NCI-H82 (cell line): ENCODE measurements at regions not wholly inside any gene's neighbourhood (a gene's known extent, or its start where the extent isn't known, plus 50 kb on each side); places are given as distances from the start of the nearest gene placed in this dataset.
"Not testable (repeated sequence)": the region's sequence is repeated elsewhere in the genome, so short reads cannot be mapped to it uniquely, and the experiment has no call there.

Source experiments
- DNase-seq: peaks from one replicate; lab custom pipeline; 2025; lab: John Stamatoyannopoulos, UW

DNA sequence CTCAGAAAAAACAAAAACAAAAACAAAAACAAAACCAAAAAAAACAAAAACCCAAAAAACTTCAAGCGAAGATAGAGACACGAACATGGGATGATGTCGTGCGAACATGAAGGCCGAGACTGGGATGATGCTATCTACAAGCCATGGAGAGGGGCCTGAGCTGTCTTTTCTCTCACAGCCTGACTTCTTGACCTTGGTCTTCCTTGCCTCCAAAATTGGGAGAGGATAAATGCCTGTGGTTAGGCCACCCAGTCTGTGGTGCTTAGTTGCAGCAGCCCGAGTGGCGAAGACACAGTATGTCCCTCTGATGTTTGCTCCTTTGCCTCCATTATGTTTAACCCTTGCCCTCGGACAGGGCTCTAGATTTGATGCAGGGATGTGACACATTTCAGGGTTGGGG lies 130.4 kb upstream of the BASP1 start:
- no peak for DNase-seq

DNA sequence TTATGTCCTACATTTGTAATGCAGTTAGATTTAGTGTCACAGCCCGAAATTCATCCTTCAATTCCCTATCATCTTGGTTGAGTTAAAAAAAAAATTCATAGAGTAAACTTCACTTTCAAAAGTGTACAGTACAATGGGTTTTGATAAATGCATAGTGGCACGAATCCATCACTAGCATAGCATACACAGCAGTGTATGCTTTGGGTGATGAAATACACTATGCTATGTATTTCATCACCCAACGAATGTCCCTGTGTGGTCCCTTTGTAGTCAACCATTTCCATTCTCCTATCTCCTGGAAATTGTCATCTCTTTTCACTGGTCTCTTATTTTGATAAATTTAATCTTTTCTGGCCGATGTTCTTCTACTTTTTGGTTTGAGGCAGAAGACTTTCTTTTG lies 129.4 kb upstream of the BASP1 start:
- DNase-seq = no peak

DNA sequence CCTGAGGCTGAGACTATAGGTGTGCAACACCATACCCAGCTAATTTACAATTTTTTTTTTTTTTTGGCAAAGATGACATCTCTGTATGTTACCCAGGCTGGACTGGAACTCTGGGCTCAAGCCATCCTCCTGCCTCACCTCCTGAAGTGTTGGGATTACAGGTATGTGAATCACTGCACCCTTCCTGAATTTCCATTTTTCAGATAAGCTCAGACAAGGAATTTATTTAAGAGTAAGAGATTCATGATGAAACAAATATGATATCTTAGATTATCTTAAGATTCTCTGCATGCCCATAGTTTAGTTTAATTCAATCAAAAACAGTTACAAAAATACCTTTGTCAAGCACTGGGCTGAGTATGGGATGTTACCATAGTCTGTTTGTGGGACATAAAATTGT lies 128.4 kb upstream of the BASP1 start:
- DNase-seq = no peak

DNA sequence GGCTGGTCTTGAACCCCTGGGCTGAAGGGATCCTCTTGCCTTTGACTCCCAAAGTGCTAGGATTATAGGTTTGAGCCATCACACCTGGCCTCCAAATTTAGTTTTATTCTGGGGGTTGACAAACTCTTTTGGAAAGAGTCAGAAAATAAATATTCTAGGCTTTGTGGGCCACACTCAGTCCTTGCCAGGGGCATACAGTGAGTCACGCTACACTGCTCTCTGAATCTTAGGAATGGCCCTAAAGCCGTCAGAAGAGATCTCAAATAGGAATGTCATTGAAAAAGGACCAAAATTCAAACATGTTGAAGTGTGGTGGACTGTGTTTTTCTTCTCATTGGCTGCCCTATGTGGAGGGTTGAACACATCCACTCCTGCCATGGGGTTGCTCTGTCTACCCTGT lies 127.7 kb upstream of the BASP1 start:
- no peak for DNase-seq

DNA sequence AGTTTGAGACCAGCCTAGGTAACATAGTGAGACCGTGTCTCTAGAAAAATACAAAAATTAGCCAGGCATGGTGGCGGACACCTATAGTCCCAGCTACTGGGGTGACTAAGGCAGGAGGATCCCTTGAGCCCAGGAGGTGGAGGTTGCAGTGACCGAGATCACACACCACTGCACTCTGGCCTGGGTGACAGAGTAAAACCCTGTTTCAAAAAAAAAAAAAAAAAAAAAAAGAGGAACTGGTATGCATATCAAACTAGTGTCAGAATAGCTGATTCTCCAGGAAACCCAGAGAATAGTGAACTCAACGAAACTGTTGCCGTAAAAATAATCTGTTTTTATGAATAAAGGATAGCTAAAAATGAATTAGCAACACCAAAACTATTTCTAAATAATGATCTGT lies 126.6 kb upstream of the BASP1 start:
- DNase-seq = no peak

DNA sequence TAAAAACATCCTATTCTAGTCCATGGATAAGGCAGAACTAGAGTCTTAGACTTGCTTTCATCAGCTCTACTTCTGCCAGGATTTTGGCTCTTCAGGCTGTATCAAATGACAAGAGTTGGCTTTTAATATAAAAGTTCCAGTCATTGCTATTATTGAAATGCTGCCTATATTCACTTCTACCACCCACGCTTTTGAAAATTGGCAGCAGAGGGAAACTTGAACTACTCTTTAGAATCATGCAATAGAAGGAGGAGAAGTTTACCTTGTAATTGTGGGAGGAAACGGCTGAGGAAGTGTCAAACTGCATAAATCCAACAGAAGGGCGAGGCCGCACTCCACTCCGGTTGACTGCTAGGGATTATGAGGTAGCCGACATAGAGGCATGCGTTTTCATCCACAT lies 122.6 kb upstream of the BASP1 start:
- DNase-seq = no peak

DNA sequence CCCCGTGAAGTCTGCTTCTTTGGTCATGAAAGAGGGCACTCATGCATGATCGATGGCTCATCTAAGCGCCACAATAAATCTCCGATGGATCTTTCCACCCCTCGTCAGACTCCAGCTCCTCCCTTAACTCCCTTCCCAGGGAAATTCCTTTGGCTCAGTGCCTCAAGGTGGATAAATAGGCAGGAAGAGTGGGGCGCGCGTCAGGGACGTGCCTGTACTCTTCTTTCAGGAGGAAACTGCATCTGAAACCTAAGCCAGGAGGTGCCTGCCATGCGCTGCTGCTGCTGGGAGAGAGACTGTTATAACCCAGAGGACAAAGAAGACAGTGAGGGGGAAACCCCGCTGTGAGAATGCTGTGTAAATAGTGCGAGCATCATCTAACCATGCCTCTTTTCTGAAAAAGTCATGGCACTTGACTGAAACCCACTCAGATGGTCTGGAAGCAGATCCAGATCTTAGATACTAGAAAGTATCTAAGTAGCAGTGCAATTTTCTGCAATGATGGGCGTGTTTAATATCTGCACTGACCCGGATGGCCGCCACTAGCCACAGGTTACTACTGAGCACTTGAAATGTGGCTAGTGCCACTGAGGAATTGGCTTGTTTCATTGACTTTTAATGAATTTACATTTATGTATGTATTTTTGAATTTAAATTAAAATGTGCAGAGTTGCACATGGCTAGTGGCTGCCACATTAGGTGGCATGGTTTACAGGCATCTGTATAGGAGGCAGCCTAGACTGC lies 120.3 kb upstream of the BASP1 start:
- DNase-seq = no peak

DNA sequence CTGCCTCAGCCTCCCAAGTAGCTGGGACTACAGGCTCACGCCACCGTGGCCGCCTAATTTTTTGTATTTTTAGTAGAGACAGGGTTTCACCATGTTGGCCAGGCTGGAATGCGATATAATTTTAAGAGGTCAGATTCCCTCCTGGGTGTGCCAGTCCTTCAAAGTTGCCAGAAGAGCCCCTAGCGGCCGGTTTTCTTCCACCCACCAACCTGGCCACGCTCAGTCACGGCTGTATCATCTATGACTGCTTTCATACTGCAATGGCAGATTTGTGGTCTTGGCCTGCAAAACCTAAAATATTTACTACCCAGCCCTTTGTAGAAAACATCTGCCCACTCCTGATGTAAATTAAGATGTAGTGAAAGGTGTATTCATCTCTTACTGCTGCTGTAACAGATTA lies 117.5 kb upstream of the BASP1 start:
- DNase-seq = no peak

DNA sequence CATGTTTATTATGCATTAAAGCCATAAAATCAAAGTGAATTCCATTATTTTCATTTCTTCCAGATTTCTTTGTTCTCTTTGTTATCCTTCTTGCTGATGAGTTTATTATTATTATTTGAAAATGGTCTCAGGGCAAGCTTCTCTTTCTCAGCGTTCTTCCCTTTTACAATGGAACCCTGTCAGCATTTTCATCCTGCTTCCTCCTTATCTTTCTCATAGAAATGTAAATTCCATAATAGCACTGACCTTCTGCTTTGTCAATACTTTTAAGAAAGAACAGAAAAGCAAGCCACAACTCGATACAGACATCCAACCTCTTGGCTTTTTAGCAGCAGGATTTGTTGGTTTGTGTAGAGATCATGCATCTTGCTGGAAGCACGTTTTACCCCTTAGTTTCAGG lies 114.0 kb upstream of the BASP1 start:
- DNase-seq = no peak

DNA sequence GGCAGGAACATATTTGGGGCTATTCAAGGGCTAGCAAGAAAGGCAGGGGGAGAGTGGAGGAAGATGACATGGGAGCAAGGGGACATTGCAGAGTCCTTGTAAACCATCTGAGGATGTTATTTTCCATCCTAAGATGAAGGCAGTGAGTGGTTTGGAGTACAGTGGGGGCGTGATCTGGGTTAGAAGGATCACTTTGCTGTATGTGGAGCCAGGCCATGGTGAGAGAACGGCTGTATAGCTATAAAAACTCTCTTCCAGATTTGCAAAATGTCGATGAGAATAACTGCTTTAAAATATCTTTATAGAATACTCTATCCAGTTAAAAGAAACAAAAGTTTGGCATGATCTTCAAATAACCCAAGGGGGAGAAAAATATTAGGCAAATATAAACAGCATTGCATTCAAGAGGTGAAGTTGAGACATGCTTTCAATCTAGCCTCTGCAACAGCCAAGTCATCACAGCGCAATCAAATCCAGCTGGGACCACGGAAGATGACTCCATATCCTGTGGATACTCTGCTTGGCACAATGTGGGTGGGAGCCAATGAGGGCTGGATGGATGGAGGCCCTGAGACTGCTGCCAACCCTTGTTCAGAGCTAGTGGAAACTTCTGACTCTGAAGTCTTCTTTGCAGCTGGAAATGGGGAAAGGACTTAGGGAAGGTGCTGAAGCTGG lies 111.5 kb upstream of the BASP1 start:
- no peak for DNase-seq

DNA sequence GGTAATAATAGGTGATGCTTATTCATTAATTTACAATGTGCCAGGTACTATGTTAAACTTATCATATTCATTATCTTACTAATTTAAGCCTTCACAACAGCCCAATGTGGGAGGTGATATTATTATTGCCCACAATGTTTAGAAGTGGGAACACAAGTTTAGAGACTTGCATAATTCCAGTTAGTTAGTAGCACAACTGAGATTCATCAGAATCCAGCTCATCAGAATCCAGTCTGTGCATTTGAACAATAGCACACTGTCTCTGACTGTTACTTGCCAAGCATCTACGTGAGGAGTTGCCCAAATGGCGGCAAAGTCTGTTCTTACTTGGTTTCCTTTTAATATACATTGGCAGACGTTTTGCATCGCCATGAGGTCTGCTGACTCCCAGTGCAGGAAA lies 110.9 kb upstream of the BASP1 start:
- DNase-seq = no peak

DNA sequence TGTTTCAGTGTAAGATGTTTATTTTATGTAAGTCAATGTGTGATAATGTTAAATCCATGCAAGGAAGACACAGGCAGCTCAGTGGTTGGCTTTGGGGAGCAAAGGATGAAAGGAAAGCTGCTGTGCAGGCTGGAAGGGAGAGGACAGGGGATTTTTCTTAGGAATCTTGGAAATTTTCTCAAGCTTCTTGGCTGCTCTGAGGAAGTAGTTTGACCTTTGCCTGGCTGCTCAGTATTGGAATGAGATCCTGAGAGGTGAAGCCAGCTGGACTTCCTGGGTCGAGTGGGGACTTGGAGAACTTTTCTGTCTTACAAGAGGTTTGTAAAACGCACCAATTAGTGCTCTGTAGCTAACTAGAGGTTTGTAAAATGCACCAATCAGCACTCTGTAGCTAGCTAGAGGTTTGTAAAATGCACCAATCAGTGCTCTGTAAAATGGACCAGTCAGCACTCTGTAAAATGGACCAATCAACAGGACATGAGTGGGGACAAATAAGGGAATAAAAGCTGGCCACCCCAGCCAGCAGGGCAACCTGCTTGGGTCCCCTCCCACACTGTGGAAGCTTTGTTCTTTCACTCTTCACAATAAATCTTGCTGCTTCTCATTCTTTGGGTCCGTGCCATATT lies 105.2 kb upstream of the BASP1 start:
- not testable (repeated sequence) for DNase-seq

DNA sequence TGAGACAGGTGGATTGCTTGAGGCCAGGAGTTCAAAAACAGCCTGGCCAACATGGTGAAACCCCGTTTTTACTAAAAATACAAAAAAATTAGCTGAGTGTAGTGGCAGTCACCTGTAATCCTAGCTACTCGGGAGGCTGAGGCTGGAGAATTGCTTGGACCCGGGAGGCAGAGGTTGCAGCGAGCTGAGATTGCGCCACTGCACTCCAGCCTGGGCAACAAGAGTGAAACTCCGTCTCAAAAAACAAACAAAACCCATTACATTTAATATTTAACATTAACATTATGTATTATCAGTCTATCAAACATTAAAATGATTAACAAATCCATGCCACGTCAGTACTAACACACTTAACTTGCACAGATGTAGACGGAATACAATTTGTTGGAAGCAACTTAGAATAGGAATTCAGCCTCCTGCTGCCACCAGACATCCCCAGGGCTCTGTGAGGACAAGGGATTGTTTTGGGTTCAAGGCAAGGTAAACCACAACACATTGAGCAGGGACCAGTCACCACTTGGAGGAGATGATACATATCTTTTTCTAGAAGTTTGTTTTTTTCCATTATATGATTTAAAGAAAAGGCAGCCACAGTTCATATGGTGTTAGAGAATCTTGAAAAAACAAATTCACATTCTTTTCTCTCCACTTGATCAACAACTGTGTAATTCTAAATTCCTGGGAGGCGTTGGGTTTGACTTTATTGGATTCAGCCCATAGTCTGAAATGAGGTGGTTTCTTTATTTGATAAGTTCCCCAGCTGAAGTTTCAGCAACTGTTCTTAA lies 104.1 kb upstream of the BASP1 start:
- DNase-seq = no peak

DNA sequence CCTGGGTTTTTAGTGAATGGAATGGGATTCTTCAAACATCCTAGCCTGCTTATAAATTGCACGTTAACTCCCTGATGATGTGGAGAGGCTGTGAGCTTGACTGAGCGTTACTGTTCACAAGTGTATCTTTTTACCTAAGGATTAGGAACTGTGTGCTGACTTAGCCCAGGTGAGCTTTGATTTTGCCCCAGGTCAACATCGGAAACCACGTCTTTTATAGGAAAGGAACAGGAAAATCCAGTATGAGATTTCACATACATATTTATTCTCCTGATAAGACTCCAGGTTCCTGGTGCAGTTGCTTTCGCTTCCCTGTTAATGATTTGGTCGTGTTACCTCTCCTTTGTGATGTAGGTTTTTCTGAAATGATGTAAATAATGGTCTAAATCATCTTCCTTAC lies 103.2 kb upstream of the BASP1 start:
- DNase-seq = no peak

DNA sequence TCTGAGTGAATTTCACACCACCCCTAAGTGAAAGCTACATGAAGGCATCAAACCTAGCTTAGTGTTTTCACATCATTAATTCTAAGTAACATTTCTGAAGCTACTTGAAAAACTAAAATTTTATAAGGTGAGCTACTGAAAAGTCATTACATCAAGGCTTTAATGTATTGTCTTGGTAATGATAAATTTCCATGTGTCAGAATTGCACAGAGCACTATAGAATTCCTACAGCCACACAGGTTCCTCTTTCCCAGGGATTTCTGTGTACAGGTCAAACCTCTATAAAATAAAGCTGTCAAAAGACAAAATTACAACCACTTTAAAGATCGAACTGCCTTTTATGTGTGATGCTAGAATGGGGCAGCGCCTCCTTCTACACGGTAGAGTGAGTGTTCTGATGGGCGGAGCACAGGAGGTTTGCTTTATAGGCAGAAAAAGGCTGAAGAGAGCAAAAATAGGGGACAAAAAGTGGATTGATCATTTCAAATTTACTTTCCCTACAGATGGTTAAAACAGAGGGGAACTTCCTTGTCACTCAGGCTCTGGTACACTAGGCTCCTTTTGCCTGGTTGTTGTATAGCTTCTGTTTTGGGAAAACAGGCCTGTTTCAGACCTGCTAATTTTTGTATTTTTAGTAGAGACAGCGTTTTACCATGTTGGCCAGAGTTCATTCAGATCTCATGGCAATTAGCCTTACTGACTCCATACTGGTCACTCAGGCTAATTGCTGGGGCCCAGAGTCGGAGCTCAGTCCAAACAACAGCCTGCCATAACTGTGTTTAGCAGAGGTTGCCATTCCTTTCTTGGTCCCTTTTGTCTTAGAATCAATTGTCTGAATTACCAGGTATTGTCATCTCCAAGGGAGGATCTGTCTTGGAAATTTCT lies 102.5 kb upstream of the BASP1 start:
- no peak for DNase-seq

DNA sequence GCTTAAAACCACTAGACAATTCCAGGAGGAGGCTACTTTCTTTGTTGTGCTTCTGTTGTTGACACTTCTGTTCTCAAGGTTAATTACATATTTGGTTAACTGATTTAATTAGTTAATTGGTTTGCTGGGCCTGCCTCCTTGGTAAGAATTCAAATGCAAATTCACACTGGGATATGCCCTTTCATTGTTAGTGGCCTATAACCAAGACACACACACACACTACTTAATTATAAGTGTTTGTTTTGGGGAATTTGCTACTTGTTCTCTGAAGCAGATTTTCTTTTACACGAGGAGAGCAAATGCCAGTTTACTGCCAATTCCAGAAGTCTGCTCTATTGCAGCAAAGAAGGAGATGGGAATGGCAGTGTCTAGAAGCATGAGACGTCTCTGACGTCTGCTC lies 101.6 kb upstream of the BASP1 start:
- peak; percentile 10 for DNase-seq

DNA sequence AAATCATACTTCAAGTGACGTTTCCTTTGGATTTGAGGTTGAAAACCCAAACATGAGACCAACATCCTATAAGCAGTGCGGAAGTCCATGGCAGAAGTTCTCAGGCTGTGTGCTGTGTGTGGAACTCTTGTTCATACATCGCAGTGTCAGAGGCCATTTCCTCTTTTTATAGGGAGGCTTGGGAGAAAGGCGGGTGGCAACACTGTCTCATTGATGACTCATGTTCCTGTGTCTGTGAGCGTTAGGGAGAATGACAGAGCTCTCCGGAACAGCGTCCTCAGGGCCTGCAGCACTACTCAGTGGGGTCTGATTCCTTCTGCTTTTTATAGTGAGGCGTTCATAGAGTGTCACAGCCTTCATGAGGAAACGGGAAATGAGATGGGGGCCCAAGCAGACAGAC lies 98.8 kb upstream of the BASP1 start:
- no peak for DNase-seq

DNA sequence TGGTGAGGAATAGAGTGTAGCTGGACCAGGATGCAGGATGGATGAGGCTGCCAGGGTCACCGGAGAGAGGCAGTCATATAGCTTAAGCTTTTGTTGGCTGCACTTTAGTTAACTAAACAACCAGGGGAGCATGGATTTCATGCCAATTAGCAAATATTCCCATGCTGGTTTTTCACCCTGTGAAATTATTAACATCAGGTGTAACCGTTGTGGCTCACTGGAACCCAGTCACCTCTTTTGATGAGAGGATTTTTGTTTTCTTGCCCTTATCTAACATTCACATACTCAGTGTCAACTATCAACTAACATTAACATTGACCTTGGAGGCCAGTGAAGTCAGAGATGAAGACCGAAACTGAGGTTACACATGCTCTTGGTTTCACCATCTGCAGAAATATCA lies 97.2 kb upstream of the BASP1 start:
- no peak for DNase-seq

DNA sequence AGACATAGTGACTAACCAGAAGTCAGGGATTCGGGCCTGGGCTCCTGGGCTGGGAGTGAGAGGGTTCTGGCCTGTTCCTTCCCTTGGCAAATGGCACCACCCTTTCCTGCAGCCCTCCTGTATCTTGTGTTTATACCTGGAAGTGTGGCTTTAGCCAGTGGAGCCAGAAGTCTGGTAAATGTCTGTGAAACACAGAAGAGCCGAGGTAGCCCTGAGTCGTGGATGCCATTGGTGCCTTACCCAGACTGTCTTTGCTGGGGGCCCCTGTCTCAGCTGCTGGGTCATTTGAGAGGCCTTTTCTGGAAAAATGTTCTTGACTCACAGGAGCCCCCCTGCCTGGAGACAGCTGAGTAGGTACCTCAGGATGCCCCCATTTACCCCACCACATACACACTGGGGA lies 95.7 kb upstream of the BASP1 start:
- DNase-seq = no peak

DNA sequence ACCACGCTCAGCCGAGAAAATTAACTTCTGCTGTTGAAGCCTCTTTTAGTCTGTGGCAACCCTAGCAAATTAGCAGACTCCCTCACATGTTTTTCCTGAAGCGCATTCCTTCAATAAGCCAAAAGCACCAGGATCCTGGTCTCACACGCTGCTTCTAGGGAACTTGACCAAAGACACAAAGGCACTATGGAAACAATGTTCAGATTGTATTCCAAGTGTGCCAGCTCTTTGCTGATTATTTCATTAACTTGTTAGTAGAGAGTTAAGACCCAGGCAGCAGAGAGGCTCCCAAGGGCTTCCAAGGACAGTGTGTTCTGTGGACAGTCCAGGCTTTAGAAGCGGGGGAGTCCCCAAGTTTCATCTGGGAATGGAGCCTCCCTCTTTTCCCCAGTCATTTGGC lies 94.4 kb upstream of the BASP1 start:
- peak; percentile 11 for DNase-seq

DNA sequence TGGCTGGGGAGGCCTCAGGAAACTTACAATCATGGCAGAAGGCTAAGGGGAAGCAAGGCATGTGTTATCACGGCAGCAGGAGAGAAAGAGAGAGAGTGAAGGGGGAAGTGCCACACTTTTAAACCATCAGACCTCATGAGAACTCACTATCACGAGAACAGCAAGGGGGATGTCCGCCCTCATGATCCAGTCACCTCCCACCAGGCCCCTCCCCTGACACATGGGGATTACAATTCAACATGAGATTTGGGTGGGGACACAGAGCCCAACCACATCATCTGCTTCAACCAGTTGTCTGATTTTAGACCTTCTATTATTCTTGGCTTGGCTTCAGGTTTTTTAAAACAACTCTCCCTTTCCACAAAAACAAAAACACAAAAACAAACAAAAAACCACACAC lies 93.7 kb upstream of the BASP1 start:
- DNase-seq = peak; percentile 6

DNA sequence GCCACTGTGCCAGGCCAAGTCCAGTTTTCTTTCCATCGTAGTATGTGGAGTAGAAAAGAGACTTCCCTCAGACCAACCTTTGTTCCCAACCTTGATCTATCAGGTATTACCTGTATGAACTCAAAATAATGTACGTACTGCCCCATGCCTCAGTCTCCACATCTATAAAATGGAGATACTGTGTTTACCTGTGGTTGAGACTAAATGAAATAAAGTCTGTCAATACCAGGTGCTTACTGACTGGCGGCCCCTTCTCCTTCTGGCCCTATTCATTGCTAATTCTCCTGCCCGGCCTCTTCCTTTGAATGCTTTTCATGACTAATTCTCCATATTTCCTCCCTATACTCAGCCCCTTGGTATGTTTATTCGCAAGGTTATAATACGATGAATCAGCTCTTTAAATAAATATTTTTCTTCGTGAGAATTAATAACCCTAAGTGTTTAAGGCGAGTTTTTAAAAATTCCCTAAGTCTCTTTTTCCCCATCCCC lies 89.6 kb upstream of the BASP1 start:
- DNase-seq = no peak
